Stimulated activated CD8-positive, alpha-beta memory T cell treated with anti-CD3 and anti-CD28 coated beads, Interleukin-7, amount 100 ng/mL, for 4 hours (primary cell): ENCODE measurements at regions not wholly inside any gene's neighbourhood (a gene's known extent, or its start where the extent isn't known, plus 50 kb on each side); places are given as distances from the start of the nearest gene placed in this dataset.
"Not testable (repeated sequence)": the region's sequence is repeated elsewhere in the genome, so short reads cannot be mapped to it uniquely, and the experiment has no call there.

Source experiments
- DNase-seq, 2 donors: peaks; one replicate each; pipeline ENCODE4 v3.0.0-alpha.2; 2020; ENCODE audit warnings: low read depth in 2 of 2

- DNase-seq: not testable (repeated sequence)
Measured at GRCh38 chr15:22665711-22666110, 120.7 kb upstream of the NIPA1 start.

- not testable (repeated sequence) for DNase-seq
Measured at GRCh38 chr15:22684786-22685185, 101.7 kb upstream of the NIPA1 start.

- DNase-seq: not testable (repeated sequence)
Measured at GRCh38 chr15:22699881-22700280, 86.6 kb upstream of the NIPA1 start.

- not testable (repeated sequence) for DNase-seq
Measured at GRCh38 chr15:22710831-22711341, 75.6 kb upstream of the NIPA1 start.

- DNase-seq: not testable (repeated sequence)
Measured at GRCh38 chr15:22713933-22714332, 72.5 kb upstream of the NIPA1 start.

GRCh38 chr15:22714358-22715132 is 71.9 kb upstream of the NIPA1 start:
- DNase-seq: not testable (repeated sequence)

- DNase-seq: not testable (repeated sequence)
Measured at GRCh38 chr15:22715133-22715845, 71.2 kb upstream of the NIPA1 start.

GRCh38 chr15:22719980-22720379 is 66.5 kb upstream of the NIPA1 start:
- not testable (repeated sequence) for DNase-seq

- not testable (repeated sequence) for DNase-seq
Measured at GRCh38 chr15:22726104-22726503, 60.3 kb upstream of the NIPA1 start.

GRCh38 chr15:22735067-22735466 is 51.4 kb upstream of the NIPA1 start:
- not testable (repeated sequence) for DNase-seq

- DNase-seq: no peak
Measured at GRCh38 chr15:22735781-22736180, 50.7 kb upstream of the NIPA1 start.

GRCh38 chr15:22736200-22736599 is 50.2 kb upstream of the NIPA1 start:
- not testable (repeated sequence) for DNase-seq
